KMS-11 (cell line): ENCODE measurements at regions not wholly inside any gene's neighbourhood (a gene's known extent, or its start where the extent isn't known, plus 50 kb on each side); places are given as distances from the start of the nearest gene placed in this dataset.

Experiments used
- H2AFZ ChIP-seq: fragments of 200-600 bp; sonication (generic); 2 replicates; pipeline ENCODE4 v1.6.1; 2016; ENCODE audit warnings: antibody characterized with exemption, mixed run types, low read depth
- H3K27ac ChIP-seq: fragments of 200-600 bp; sonication (generic); 2 replicates; pipeline ENCODE4 v1.6.1; 2016; ENCODE audit warnings: mild to moderate bottlenecking, mixed run types
- H3K27me3 ChIP-seq: fragments of 200-600 bp; sonication (generic); 2 replicates; pipeline ENCODE4 v1.6.1; 2017; ENCODE audit warnings: mild to moderate bottlenecking, low read depth, mixed run types, moderate library complexity; ENCODE audit not compliant: insufficient read depth
- H3K36me3 ChIP-seq: fragments of 200-600 bp; sonication (generic); 2 replicates; pipeline ENCODE4 v1.6.1; 2017; ENCODE audit warnings: mild to moderate bottlenecking, mixed run types; ENCODE audit not compliant: insufficient read depth
- H3K4me1 ChIP-seq: fragments of 200-600 bp; sonication (generic); 2 replicates; pipeline ENCODE4 v1.6.1; 2016; ENCODE audit warnings: mild to moderate bottlenecking, low read depth, mixed run types; ENCODE audit not compliant: poor library complexity, severe bottlenecking
- H3K4me2 ChIP-seq: fragments of 200-600 bp; sonication (generic); 2 replicates; pipeline ENCODE4 v1.7.0; 2016; ENCODE audit warnings: mild to moderate bottlenecking, mixed run types
- H3K4me3 ChIP-seq: fragments of 200-600 bp; sonication (generic); IDR thresholded peaks from 2 replicates; pipeline ENCODE4 v1.6.1; 2017; ENCODE audit warnings: low read depth, low read length, mixed read lengths; ENCODE audit not compliant: insufficient read depth
- H3K79me2 ChIP-seq: fragments of 200-600 bp; sonication (generic); 2 replicates; pipeline ENCODE4 v1.6.1; 2016; ENCODE audit warnings: low read depth, mixed run types; ENCODE audit not compliant: insufficient read depth
- H3K9ac ChIP-seq: fragments of 200-600 bp; sonication (generic); 2 replicates; pipeline ENCODE4 v1.6.1; 2016; ENCODE audit warnings: mild to moderate bottlenecking, mixed run types
- H4K20me1 ChIP-seq: fragments of 200-600 bp; sonication (generic); 2 replicates; pipeline ENCODE4 v1.6.1; 2016; ENCODE audit warnings: mild to moderate bottlenecking, mixed run types; ENCODE audit not compliant: insufficient read depth
- TF ChIP-seq, protein P1 (sequence below): fragments of 200-600 bp; sonication (generic); conservative IDR thresholded peaks from 2 replicates; pipeline ENCODE4 v1.6.1; 2017; ENCODE audit warnings: low read depth, mild to moderate bottlenecking, antibody characterized with exemption, low read length, moderate library complexity, mixed read lengths

DNA sequence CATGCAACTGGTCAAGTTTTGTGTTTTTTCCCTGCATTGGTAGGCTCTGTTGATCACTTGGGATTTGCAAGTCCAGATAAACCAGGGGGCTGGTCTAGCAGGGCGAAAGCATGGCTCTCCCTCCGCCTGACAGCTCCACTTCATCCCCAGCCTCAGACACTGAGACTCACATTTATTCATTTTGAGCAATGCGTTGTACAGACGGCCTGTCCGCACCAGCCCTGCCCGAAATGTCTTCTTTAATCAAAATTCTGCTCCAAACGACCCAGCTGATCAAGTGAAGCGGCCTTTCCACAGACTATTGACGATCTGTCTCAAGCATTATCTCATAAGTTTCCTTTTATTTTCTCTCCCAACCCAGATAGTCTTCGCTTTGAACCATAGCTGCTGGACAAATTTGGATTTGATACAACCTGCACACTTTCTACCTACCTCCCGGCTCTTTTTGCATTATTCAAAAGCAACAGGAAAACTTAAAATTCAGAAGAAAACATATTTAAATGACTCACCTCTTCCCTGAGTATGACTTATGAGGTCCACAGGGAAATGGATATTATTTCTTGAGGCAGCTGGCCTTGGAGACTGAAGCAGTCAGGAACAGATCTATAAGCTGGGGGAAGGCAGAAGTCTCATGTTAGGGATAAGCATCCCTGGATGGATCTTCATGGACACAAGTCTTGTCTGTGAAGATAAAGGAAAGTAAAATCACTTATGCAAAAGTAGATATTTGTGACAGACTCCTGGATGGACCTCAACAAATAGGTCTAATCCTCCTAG lies 498.9 kb upstream of the MGMT start:
- no peaks in the 10 kb centered on the region for H3K36me3 ChIP-seq

DNA sequence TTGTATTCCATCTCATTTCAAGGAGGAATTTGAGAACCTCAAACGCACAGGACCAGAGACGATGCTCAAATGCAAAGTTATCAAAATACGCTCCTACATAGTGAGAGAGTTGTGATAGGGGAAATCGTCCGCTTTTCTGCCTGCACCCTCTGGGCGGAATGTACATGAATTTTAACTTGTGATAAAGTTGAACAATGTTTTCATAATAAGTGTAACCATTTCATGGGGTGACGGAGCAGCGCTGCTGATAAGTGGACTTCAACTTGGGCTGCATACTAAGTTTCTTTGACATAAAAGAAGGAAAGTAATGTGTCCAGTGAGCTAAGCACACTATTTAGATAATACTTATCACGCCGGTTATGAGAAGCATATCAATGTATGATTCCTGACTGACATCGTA lies 497.5 kb upstream of the MGMT start:
- H3K4me2 ChIP-seq: no peak overlapping the region

More for the DNA sequence above, 498.9 kb upstream of the MGMT start:
- H3K27ac ChIP-seq: no peak overlapping the region
- H3K4me2 ChIP-seq: no peak overlapping the region
- no peaks in the 10 kb centered on the region for H3K4me1 ChIP-seq
- no peak overlapping the region for H3K4me3 ChIP-seq
- TF ChIP-seq, protein P1, sequence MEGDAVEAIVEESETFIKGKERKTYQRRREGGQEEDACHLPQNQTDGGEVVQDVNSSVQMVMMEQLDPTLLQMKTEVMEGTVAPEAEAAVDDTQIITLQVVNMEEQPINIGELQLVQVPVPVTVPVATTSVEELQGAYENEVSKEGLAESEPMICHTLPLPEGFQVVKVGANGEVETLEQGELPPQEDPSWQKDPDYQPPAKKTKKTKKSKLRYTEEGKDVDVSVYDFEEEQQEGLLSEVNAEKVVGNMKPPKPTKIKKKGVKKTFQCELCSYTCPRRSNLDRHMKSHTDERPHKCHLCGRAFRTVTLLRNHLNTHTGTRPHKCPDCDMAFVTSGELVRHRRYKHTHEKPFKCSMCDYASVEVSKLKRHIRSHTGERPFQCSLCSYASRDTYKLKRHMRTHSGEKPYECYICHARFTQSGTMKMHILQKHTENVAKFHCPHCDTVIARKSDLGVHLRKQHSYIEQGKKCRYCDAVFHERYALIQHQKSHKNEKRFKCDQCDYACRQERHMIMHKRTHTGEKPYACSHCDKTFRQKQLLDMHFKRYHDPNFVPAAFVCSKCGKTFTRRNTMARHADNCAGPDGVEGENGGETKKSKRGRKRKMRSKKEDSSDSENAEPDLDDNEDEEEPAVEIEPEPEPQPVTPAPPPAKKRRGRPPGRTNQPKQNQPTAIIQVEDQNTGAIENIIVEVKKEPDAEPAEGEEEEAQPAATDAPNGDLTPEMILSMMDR: no peak
- no peak overlapping the region for H2AFZ ChIP-seq
- no peak overlapping the region for H3K9ac ChIP-seq
- H3K27me3 ChIP-seq: no peaks in the 10 kb centered on the region
- H3K79me2 ChIP-seq: no peaks in the 10 kb centered on the region
- no peaks in the 10 kb centered on the region for H4K20me1 ChIP-seq

DNA sequence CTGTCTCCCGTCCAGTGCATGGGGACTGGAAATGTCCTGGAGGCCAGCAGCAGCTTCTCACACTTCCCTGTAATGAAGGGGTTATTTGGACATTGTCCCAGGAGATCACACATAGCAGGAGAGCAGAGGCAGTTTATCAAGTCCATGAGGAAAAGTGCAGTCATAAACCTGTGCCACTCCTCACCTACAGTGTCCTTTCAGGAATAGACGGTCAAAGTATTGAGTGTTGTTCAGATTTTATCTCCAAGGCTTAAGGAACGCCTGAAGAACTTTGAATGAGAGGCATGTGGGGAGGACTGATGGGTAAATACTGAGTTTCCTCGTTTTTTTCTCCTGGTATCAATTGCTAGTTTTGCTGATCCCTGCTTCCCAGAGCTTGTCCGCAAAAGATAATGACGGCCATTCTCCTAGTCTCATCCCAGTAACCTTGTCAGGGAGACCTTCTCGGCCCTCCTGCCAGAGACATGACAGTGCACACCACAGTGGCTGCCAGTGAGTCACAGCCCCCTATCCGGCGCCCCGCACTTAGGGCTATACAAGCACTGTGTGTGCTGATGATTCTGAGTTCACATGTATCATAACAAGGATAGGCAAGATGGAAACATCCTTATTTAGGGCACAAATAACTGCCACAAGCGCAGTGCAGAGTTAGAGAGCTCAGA lies 495.5 kb upstream of the MGMT start:
- no peaks in the 10 kb centered on the region for H3K4me1 ChIP-seq
- H3K27ac ChIP-seq: no peak overlapping the region
- no peak overlapping the region for H3K4me2 ChIP-seq
- no peaks in the 10 kb centered on the region for H3K27me3 ChIP-seq
- no peaks in the 10 kb centered on the region for H3K36me3 ChIP-seq
- no peak overlapping the region for H2AFZ ChIP-seq
- TF ChIP-seq, protein P1: no peak
- H3K4me3 ChIP-seq: no peak overlapping the region
- H3K9ac ChIP-seq: no peak overlapping the region
- no peaks in the 10 kb centered on the region for H3K79me2 ChIP-seq
- H4K20me1 ChIP-seq: no peaks in the 10 kb centered on the region

More for the DNA sequence above, 497.5 kb upstream of the MGMT start:
- Histone ChIP-seq H3K79me2 (no peaks in the 10 kb centered on the region), H3K27me3 (no peaks in the 10 kb centered on the region), H2AFZ (no peak overlapping the region), H3K27ac (no peak overlapping the region), H3K36me3 (no peaks in the 10 kb centered on the region), H3K4me1 (no peaks in the 10 kb centered on the region), H4K20me1 (no peaks in the 10 kb centered on the region), H3K4me3 (no peak overlapping the region), H3K9ac (no peak overlapping the region)
- TF ChIP-seq, protein P1: no peak

DNA sequence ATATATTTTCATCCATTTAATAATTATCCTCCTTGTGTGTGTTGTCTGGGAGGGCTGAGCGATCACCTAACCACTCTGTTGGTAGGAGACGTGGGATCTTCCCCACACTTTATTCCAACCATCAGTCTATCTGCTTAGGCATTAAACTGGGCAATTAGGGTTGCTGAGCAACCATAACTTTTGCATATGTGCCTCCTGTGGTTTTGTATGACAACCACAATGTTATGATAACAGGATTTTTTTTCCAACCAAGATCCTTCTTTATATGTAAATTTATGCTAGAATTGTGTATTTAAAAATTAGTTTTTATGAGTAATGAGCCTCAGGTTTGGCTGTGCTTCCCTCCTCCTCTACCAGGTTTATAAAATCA lies 495.0 kb upstream of the MGMT start:
- Histone ChIP-seq H3K27me3 (no peaks in the 10 kb centered on the region), H3K4me1 (no peaks in the 10 kb centered on the region), H3K4me2 (no peak overlapping the region), H4K20me1 (no peaks in the 10 kb centered on the region), H3K9ac (no peak overlapping the region), H3K36me3 (no peaks in the 10 kb centered on the region), H3K27ac (no peak overlapping the region), H3K4me3 (no peak overlapping the region), H2AFZ (no peak overlapping the region), H3K79me2 (no peaks in the 10 kb centered on the region)
- TF ChIP-seq, protein P1: no peak
